GM12878 (cell line): ENCODE measurements at regions not wholly inside any gene's neighbourhood (a gene's known extent, or its start where the extent isn't known, plus 50 kb on each side); places are given as distances from the start of the nearest gene placed in this dataset.

Experiments used
- ATAC-seq: fragments of 200-7000 bp; cut with Tn5 transposase; 3 replicates; pipeline ENCODE4 v1.9.1; 2020; ENCODE audit warnings: mild to moderate bottlenecking, moderate library complexity
- BruUV-seq: library from RNA; stranded (reverse); fragments of 400-500 nt; replicated peaks from 2 replicates; lab custom pipeline; 2021; lab: Mats Ljungman, UMichigan
- CTCF ChIA-PET: fragments of 300-600 bp; sonication (Branson Sonifier 250); formaldehyde crosslinking; extraction: SDS; loops from one replicate; lab custom pipeline; 2021; ENCODE audit warnings: inconsistent platforms; lab: Yijun Ruan, JAX
- POLR2A ChIA-PET: fragments of 350-600 bp; formaldehyde crosslinking; extraction: SDS; loops from one replicate; lab custom pipeline; 2021; ENCODE audit warnings: inconsistent platforms; lab: Charles Lee
- RAD21 ChIA-PET: fragments of 300-600 bp; sonication (Branson Sonifier 250); formaldehyde crosslinking; loops from one replicate; lab custom pipeline; 2023; ENCODE audit warnings: antibody characterized with exemption; ENCODE audit not compliant: unreplicated experiment; lab: Charles Lee
- SMC1A ChIA-PET: fragments of 300-600 bp; sonication (Branson Sonifier 250); formaldehyde crosslinking; loops from one replicate; lab custom pipeline; 2023; ENCODE audit not compliant: unreplicated experiment, uncharacterized antibody; lab: Charles Lee
- DNase-seq: peaks from one replicate; pipeline ENCODE4 v3.0.0-alpha.2; 2011; ENCODE audit warnings: low read depth, low spot score
- FAIRE-seq: peaks from 3 replicates; lab custom pipeline; 2011; peaks lifted over from hg19 to GRCh38; lab: Jason Lieb, UNC
- H2AFZ ChIP-seq: 2 replicates; pipeline ENCODE4 v1.6.0; 2011; ENCODE audit warnings: low read depth, low read length, control low read depth; ENCODE audit not compliant: control insufficient read depth
- H3K27ac ChIP-seq: 2 replicates; pipeline ENCODE4 v1.5.1; 2011; ENCODE audit warnings: control low read depth; ENCODE audit not compliant: control insufficient read depth, insufficient read depth
- H3K27me3 ChIP-seq, 2 experiments: replicated peaks in 1 of 2; 2 replicates each; pipeline versions ENCODE4 v1.6.0 to v1.6.1; 2011; ENCODE audit warnings: low read length in 1 of 2; ENCODE audit not compliant: control insufficient read depth in 2 of 2, insufficient read depth in 2 of 2
- H3K36me3 ChIP-seq, 2 experiments: 2 replicates each; pipeline ENCODE4 v1.5.1; 2011; ENCODE audit warnings: low read length in 1 of 2; ENCODE audit not compliant: control insufficient read depth in 2 of 2, insufficient read depth in 2 of 2
- H3K4me1 ChIP-seq: 2 replicates; pipeline ENCODE4 v1.6.1; 2011; ENCODE audit warnings: mild to moderate bottlenecking, low read length, moderate library complexity, mixed read lengths; ENCODE audit not compliant: control insufficient read depth, insufficient read depth
- H3K4me2 ChIP-seq: 2 replicates; pipeline ENCODE4 v1.6.0; 2011; ENCODE audit warnings: control low read depth; ENCODE audit not compliant: control insufficient read depth, insufficient read depth
- H3K4me3 ChIP-seq: fragments of 200-600 bp; sonication (generic); 2 replicates; pipeline ENCODE4 v1.5.1; 2016
- H3K79me2 ChIP-seq: 2 replicates; pipeline ENCODE4 v1.6.0; 2011; ENCODE audit warnings: low read length; ENCODE audit not compliant: control insufficient read depth, insufficient read depth
- H3K9ac ChIP-seq: 2 replicates; pipeline ENCODE4 v1.8.0; 2011; ENCODE audit warnings: low read length, control low read depth, mixed read lengths; ENCODE audit not compliant: control insufficient read depth, insufficient read depth
- H3K9me3 ChIP-seq: replicated peaks from 3 replicates; pipeline ENCODE4 v1.5.1; 2011; ENCODE audit warnings: mild to moderate bottlenecking, low read length; ENCODE audit not compliant: control insufficient read depth, insufficient read depth
- H4K20me1 ChIP-seq: 2 replicates; pipeline ENCODE4 v1.6.0; 2011; ENCODE audit not compliant: control insufficient read depth, insufficient read depth
- CBFB ChIP-seq: IDR thresholded peaks from 2 replicates; pipeline ENCODE4 v1.6.1; 2016; ENCODE audit warnings: antibody characterized with exemption, low read depth
- IRF4 ChIP-seq: IDR thresholded peaks from 2 replicates; pipeline ENCODE4 v1.6.1; 2011; ENCODE audit warnings: low read depth, low read length
- POU2F2 ChIP-seq: IDR thresholded peaks from 3 replicates; pipeline ENCODE4 v1.6.1; 2011; ENCODE audit warnings: low read depth, mild to moderate bottlenecking, low read length, borderline replicate concordance
- RELB ChIP-seq: fragments of 450-650 bp; IDR thresholded peaks from 2 replicates; pipeline ENCODE4 v1.6.1; 2017; ENCODE audit warnings: low read depth, mild to moderate bottlenecking, moderate library complexity
- SMARCA5 ChIP-seq: fragments of 450-650 bp; IDR thresholded peaks from 2 replicates; pipeline ENCODE4 v1.6.1; 2017; ENCODE audit warnings: mild to moderate bottlenecking
- USF1 ChIP-seq: IDR thresholded peaks from 2 replicates; pipeline ENCODE4 v1.6.1; 2011; ENCODE audit warnings: borderline replicate concordance, low read depth, mild to moderate bottlenecking, moderate library complexity, mixed read lengths, low read length; ENCODE audit not compliant: insufficient read depth; ENCODE audit errors: extremely low read length
- WGBS: methylation state at CpG from one replicate; pipeline ENCODE4 v1.1.6; 2016; ENCODE audit warnings: low lambda C conversion rate; ENCODE audit not compliant: insufficient replicate concordance, insufficient coverage; ENCODE audit errors: missing lambda C conversion rate; 5-methylcytosine and 5-hydroxymethylcytosine counted together
- in situ Hi-C: fragments of 300-500 bp; cut with MboI; formaldehyde crosslinking; loops from 9 replicates; pipeline ENCODE4 v1.14.3; 2018; ENCODE audit warnings: mixed read lengths
- intact Hi-C: fragments of 100-400 bp; cut with micrococcal nuclease; formaldehyde crosslinking; loops from one replicate; pipeline ENCODE4 v1.14.2; 2022; ENCODE audit not compliant: unreplicated experiment

GRCh38 chr2:16002575-16002974 lies 62.2 kb downstream of the MYCN start:
- H3K36me3 ChIP-seq, result no peaks in the 10 kb centered on the region
- ATAC-seq (no peak), DNase-seq (no peak), FAIRE-seq (no peak)
- RAD21 ChIA-PET, result no interaction called here
- H2AFZ ChIP-seq, result no peak overlapping the region
- H3K27ac ChIP-seq, result no peak overlapping the region
- no peak overlapping the region for H3K4me3 ChIP-seq
- no TSS peak for BruUV-seq
- no peaks in the 10 kb centered on the region for H3K79me2 ChIP-seq
- H3K9ac ChIP-seq, result no peak overlapping the region
- no peaks in the 10 kb centered on the region for H4K20me1 ChIP-seq
- H3K27me3 ChIP-seq, result peaks cover 0 to 4% of the 10 kb centered on the region in 2 experiments; a peak in 2 of 4 replicates
- intact Hi-C loops, result no loop called here
- no peak overlapping the region for H3K4me2 ChIP-seq
- in situ Hi-C loops, result no loop called here
- no peaks in the 10 kb centered on the region for H3K9me3 ChIP-seq
- 21% methylated on average over 4 of the region's 4 CpGs for WGBS
- no peaks in the 10 kb centered on the region for H3K4me1 ChIP-seq
- no peak for TF ChIP-seq RELB
- TF ChIP-seq IRF4, result no peak
- no peak for TF ChIP-seq CBFB
- no peak for TF ChIP-seq SMARCA5
- no peak for TF ChIP-seq POU2F2
- no peak for TF ChIP-seq USF1
- TF ChIP-seq, all 136 proteins: peak for 0
- ChIA-PET CTCF (no interaction called here), POLR2A (no interaction called here), SMC1A (no interaction called here)
